ENCODE measurements at regions not wholly inside any gene's neighbourhood (a gene's known extent, or its start where the extent isn't known, plus 50 kb on each side); places are given as distances from the start of the nearest gene placed in this dataset.

- no peak for DNase-seq (ENCODE audit: low read depth, low spot score)
Observed at GRCh38 chr18:25962919-25963318, 127.5 kb downstream of the SS18 start.

GRCh38 chr18:25962176-25962575 is 128.2 kb downstream of the SS18 start:
- no peak for DNase-seq (ENCODE audit: low read depth, low spot score)

- no peak for DNase-seq (ENCODE audit: low read depth, low spot score)
Observed at GRCh38 chr18:25957017-25957416, 133.4 kb downstream of the SS18 start.

GRCh38 chr18:25953111-25953510 is 137.3 kb downstream of the SS18 start:
- no peak for DNase-seq (ENCODE audit: low read depth, low spot score)

- DNase-seq (ENCODE audit: low read depth, low spot score): no peak
Observed at GRCh38 chr18:25950321-25950720, 140.1 kb downstream of the SS18 start.

- no peak for DNase-seq (ENCODE audit: low read depth, low spot score)
Observed at GRCh38 chr18:25946540-25946939, 143.9 kb downstream of the SS18 start.

- no peak for DNase-seq (ENCODE audit: low read depth, low spot score)
Observed at GRCh38 chr18:25935356-25935755, 155.1 kb downstream of the SS18 start.

GRCh38 chr18:25931126-25931525 is 159.3 kb downstream of the SS18 start:
- DNase-seq (ENCODE audit: low read depth, low spot score): no peak

GRCh38 chr18:25929787-25930186 is 160.6 kb downstream of the SS18 start:
- DNase-seq (ENCODE audit: low read depth, low spot score): no peak

GRCh38 chr18:25927830-25928229 is 162.6 kb downstream of the SS18 start:
- DNase-seq (ENCODE audit: low read depth, low spot score): no peak

- DNase-seq (ENCODE audit: low read depth, low spot score): no peak
Observed at GRCh38 chr18:25923193-25923592, 167.2 kb downstream of the SS18 start.

GRCh38 chr18:25921677-25922421 is 168.6 kb downstream of the SS18 start:
- DNase-seq (ENCODE audit: low read depth, low spot score): no peak

- DNase-seq (ENCODE audit: low read depth, low spot score): no peak
Observed at GRCh38 chr18:25915907-25916306, 174.5 kb downstream of the SS18 start.

- DNase-seq (ENCODE audit: low read depth, low spot score): no peak
Observed at GRCh38 chr18:25898965-25899364, 191.4 kb downstream of the SS18 start.

GRCh38 chr18:25896956-25897355 is 193.5 kb downstream of the SS18 start:
- DNase-seq (ENCODE audit: low read depth, low spot score): no peak

GRCh38 chr18:25896178-25896780 is 194.1 kb downstream of the SS18 start:
- DNase-seq (ENCODE audit: low read depth, low spot score): no peak

GRCh38 chr18:25895518-25895917 is 194.9 kb downstream of the SS18 start:
- no peak for DNase-seq (ENCODE audit: low read depth, low spot score)

- no peak for DNase-seq (ENCODE audit: low read depth, low spot score)
Observed at GRCh38 chr18:25886283-25886682, 204.1 kb downstream of the SS18 start.

GRCh38 chr18:25883091-25883490 is 207.3 kb downstream of the SS18 start:
- DNase-seq (ENCODE audit: low read depth, low spot score): no peak

- no peak for DNase-seq (ENCODE audit: low read depth, low spot score)
Observed at GRCh38 chr18:25881149-25881548, 209.3 kb downstream of the SS18 start.

- no peak for DNase-seq (ENCODE audit: low read depth, low spot score)
Observed at GRCh38 chr18:25880441-25880840, 210.0 kb downstream of the SS18 start.

GRCh38 chr18:25876330-25876948 is 214.0 kb downstream of the SS18 start:
- DNase-seq (ENCODE audit: low read depth, low spot score): no peak

Data from brain pericyte (primary cell).